ENCODE measurements at regions not wholly inside any gene's neighbourhood (a gene's known extent, or its start where the extent isn't known, plus 50 kb on each side); places are given as distances from the start of the nearest gene placed in this dataset.

DNA sequence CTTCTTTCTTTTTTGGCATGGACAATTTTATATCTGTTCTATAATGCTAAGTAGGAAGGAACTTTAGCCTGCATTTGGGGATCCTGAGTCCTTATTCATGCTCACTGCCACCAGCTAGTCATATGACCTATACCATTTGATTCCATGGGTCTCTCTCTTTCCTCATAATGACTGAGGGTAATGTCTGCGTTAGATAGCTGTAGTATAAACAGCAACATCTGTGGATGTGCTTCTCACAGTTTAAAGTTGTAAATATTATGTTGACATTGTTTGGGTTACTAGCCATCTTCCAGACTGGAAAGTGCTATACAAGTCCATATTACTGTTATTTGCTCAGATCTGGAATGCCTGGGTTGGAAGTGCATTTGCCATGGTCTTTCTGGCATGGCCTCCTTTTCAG is 274.9 kb upstream of the SEMA6D start:
- Mint-ChIP-seq H3K4me3 (no peak overlapping the region), H3K27ac (no peak overlapping the region), H3K9me3 (peaks cover 5% of the 10 kb centered on the region), H3K36me3 (ENCODE audit: low read depth) (no peaks in the 10 kb centered on the region), H3K27me3 (ENCODE audit: insufficient read depth) (no peaks in the 10 kb centered on the region), H3K4me1 (peaks cover 23% of the 10 kb centered on the region)
- no peak overlapping the region for H3K27ac ChIP-seq (ENCODE audit: low read depth, low read length)
- H3K9ac ChIP-seq (ENCODE audit: extremely low read depth, low read length, poor library complexity, severe bottlenecking), result no peak overlapping the region
- TF ChIP-seq, protein P1, sequence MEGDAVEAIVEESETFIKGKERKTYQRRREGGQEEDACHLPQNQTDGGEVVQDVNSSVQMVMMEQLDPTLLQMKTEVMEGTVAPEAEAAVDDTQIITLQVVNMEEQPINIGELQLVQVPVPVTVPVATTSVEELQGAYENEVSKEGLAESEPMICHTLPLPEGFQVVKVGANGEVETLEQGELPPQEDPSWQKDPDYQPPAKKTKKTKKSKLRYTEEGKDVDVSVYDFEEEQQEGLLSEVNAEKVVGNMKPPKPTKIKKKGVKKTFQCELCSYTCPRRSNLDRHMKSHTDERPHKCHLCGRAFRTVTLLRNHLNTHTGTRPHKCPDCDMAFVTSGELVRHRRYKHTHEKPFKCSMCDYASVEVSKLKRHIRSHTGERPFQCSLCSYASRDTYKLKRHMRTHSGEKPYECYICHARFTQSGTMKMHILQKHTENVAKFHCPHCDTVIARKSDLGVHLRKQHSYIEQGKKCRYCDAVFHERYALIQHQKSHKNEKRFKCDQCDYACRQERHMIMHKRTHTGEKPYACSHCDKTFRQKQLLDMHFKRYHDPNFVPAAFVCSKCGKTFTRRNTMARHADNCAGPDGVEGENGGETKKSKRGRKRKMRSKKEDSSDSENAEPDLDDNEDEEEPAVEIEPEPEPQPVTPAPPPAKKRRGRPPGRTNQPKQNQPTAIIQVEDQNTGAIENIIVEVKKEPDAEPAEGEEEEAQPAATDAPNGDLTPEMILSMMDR (conservative IDR thresholded peaks at IDR 0.05), result no peak
- no peak for DNase-seq
- no peaks in the 10 kb centered on the region for H3K36me3 ChIP-seq (ENCODE audit: control insufficient read depth, insufficient read depth, low read length)
- no peaks in the 10 kb centered on the region for H3K9me3 ChIP-seq (ENCODE audit: control insufficient read depth, low read length)
- no peaks in the 10 kb centered on the region for H3K27me3 ChIP-seq (ENCODE audit: control insufficient read depth, insufficient read depth, low read length, poor library complexity, severe bottlenecking)
- 85% methylated on average over 1 of the region's 1 CpG; no CpG with 5 or more reads in 1 of the 2 experiments for WGBS, 2 experiments (ENCODE audit: insufficient coverage in 1 of 2, insufficient read length in 1 of 2)
- H3K4me3 ChIP-seq (ENCODE audit: low read length), result no peak overlapping the region
- no peaks in the 10 kb centered on the region for H3K4me1 ChIP-seq (ENCODE audit: control insufficient read depth, insufficient read depth, low read length)

DNA sequence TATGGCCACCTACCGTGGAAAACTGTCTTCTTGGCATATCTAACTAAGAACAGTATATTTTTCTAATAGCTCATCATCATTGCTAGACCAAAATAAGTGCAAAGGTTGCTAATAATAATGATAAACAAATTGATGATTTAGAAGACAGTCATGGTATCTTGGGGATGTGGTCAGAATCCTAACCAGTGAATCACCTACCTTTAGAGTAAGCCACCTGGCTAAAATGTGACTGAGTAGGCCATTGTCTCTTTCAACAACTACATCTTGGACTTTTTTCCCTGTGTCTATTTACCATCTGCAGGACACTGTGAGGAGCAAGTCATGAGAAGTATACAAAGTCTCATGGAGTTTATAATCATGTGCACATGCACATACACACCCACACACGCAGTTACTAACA is 273.5 kb upstream of the SEMA6D start:
- no peak overlapping the region for H3K27ac ChIP-seq (ENCODE audit: low read depth, low read length)
- no peak overlapping the region for H3K27ac Mint-ChIP-seq
- peaks cover 5% of the 10 kb centered on the region for H3K27me3 ChIP-seq (ENCODE audit: control insufficient read depth, insufficient read depth, low read length, poor library complexity, severe bottlenecking)
- no peak overlapping the region for H3K4me3 Mint-ChIP-seq
- H3K9me3 Mint-ChIP-seq, result peaks cover 5% of the 10 kb centered on the region
- 100% methylated on average over 2 of the region's 2 CpGs; no CpG with 5 or more reads in 1 of the 2 experiments for WGBS, 2 experiments (ENCODE audit: insufficient coverage in 1 of 2, insufficient read length in 1 of 2)
- H3K9me3 ChIP-seq (ENCODE audit: control insufficient read depth, low read length), result no peaks in the 10 kb centered on the region
- TF ChIP-seq, protein P1 (conservative IDR thresholded peaks at IDR 0.05), result no peak
- H3K4me1 Mint-ChIP-seq, result peaks cover 13% of the 10 kb centered on the region
- peaks cover 4% of the 10 kb centered on the region for H3K27me3 Mint-ChIP-seq (ENCODE audit: insufficient read depth)
- DNase-seq, result no peak
- H3K4me1 ChIP-seq (ENCODE audit: control insufficient read depth, insufficient read depth, low read length), result no peaks in the 10 kb centered on the region
- H3K36me3 ChIP-seq (ENCODE audit: control insufficient read depth, insufficient read depth, low read length), result no peaks in the 10 kb centered on the region
- no peaks in the 10 kb centered on the region for H3K36me3 Mint-ChIP-seq (ENCODE audit: low read depth)
- no peak overlapping the region for H3K4me3 ChIP-seq (ENCODE audit: low read length)
- no peak overlapping the region for H3K9ac ChIP-seq (ENCODE audit: extremely low read depth, low read length, poor library complexity, severe bottlenecking)

DNA sequence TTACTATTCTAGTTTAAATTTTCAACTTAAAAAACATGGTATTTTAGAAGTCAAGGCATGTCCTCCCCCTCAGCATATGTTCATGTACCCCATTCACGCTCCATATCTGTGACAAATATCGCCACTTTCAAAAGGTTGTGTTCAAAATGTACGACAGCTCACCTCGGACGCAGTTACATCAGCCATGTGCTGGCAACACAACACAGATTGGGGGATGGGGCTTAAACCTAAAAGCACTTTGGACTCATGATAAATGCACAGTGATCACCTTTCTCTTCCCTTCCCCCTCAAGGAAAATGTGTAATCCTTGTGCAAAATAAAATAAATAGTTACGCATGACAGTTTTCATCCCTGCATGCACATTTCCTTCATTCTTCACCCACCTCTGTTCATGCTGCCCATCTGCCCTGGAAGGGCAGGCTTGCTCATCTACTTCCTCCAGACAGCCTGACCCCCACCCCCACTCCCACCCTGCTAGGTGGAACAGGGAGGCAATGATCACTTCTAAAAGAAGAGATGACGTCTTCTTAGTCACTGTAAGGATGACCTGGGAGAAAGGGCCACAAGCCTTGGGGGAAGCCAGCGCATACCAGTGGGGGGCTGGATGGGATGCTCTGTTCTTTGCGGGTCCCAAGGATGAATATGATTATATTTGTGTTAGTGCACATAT is 271.4 kb upstream of the SEMA6D start:
- TF ChIP-seq, protein P1 (conservative IDR thresholded peaks at IDR 0.05), result no peak
- H3K4me1 Mint-ChIP-seq, result peaks cover under 1% of the 10 kb centered on the region

More for the DNA sequence above, 271.4 kb upstream of the SEMA6D start:
- WGBS, 2 experiments (ENCODE audit: insufficient coverage in 1 of 2, insufficient read length in 1 of 2), result 96 to 97% methylated on average over 6 to 9 of the region's 9 CpGs
- Mint-ChIP-seq H3K9me3 (peaks cover 5% of the 10 kb centered on the region), H3K27me3 (ENCODE audit: insufficient read depth) (peaks cover 4% of the 10 kb centered on the region), H3K27ac (no peak overlapping the region), H3K4me3 (no peak overlapping the region), H3K36me3 (ENCODE audit: low read depth) (no peaks in the 10 kb centered on the region)
- Histone ChIP-seq H3K9me3 (ENCODE audit: control insufficient read depth, low read length) (no peaks in the 10 kb centered on the region), H3K27me3 (ENCODE audit: control insufficient read depth, insufficient read depth, low read length, poor library complexity, severe bottlenecking) (peaks cover 21% of the 10 kb centered on the region), H3K36me3 (ENCODE audit: control insufficient read depth, insufficient read depth, low read length) (no peaks in the 10 kb centered on the region), H3K4me1 (ENCODE audit: control insufficient read depth, insufficient read depth, low read length) (no peaks in the 10 kb centered on the region), H3K4me3 (ENCODE audit: low read length) (no peak overlapping the region), H3K27ac (ENCODE audit: low read depth, low read length) (no peak overlapping the region), H3K9ac (ENCODE audit: extremely low read depth, low read length, poor library complexity, severe bottlenecking) (no peak overlapping the region)
- DNase-seq, result no peak
